ENCODE measurements at regions not wholly inside any gene's neighbourhood (a gene's known extent, or its start where the extent isn't known, plus 50 kb on each side); places are given as distances from the start of the nearest gene placed in this dataset.
"Not testable (repeated sequence)": the region's sequence is repeated elsewhere in the genome, so short reads cannot be mapped to it uniquely, and the experiment has no call there.

- in situ Hi-C loops (cut with HindIII; ENCODE audit: low pct_unique_long_range_greater_than_20kb, low sequenced_read_pairs): no loop called here
- peak; percentile 60 for DNase-seq (ENCODE audit: low read depth, low spot score)
These were observed 65.2 kb upstream of the LOC128125822 start for GRCh38 chr6:63507096-63507495.

GRCh38 chr6:63509652-63510352 lies 62.5 kb upstream of the LOC128125822 start:
- DNase-seq (ENCODE audit: low read depth, low spot score): peak; percentile 67
- in situ Hi-C loops (cut with HindIII; ENCODE audit: low pct_unique_long_range_greater_than_20kb, low sequenced_read_pairs): no loop called here

GRCh38 chr6:63510353-63510686 lies 62.0 kb upstream of the LOC128125822 start:
- in situ Hi-C loops (cut with HindIII; ENCODE audit: low pct_unique_long_range_greater_than_20kb, low sequenced_read_pairs): no loop called here
- DNase-seq (ENCODE audit: low read depth, low spot score): no peak

- in situ Hi-C loops (cut with HindIII; ENCODE audit: low pct_unique_long_range_greater_than_20kb, low sequenced_read_pairs): no loop called here
- DNase-seq (ENCODE audit: low read depth, low spot score): no peak
These were observed 61.4 kb upstream of the LOC128125822 start for GRCh38 chr6:63510849-63511248.

GRCh38 chr6:63514488-63515173 lies 57.6 kb upstream of the LOC128125822 start:
- in situ Hi-C loops (cut with HindIII; ENCODE audit: low pct_unique_long_range_greater_than_20kb, low sequenced_read_pairs): no loop called here
- no peak for DNase-seq (ENCODE audit: low read depth, low spot score)

- DNase-seq (ENCODE audit: low read depth, low spot score); in situ Hi-C loops (cut with HindIII; ENCODE audit: low pct_unique_long_range_greater_than_20kb, low sequenced_read_pairs): not testable (repeated sequence)
These were observed 57.1 kb upstream of the LOC128125822 start for GRCh38 chr6:63515227-63515626.

- in situ Hi-C loops (cut with HindIII; ENCODE audit: low pct_unique_long_range_greater_than_20kb, low sequenced_read_pairs): no loop called here
- peak; percentile 89 for DNase-seq (ENCODE audit: low read depth, low spot score)
These were observed 55.9 kb upstream of the LOC128125822 start for GRCh38 chr6:63516186-63516944.

- in situ Hi-C loops (cut with HindIII; ENCODE audit: low pct_unique_long_range_greater_than_20kb, low sequenced_read_pairs): no loop called here
- no peak for DNase-seq (ENCODE audit: low read depth, low spot score)
These were observed 55.1 kb upstream of the LOC128125822 start for GRCh38 chr6:63517221-63517620.

- in situ Hi-C loops (cut with HindIII; ENCODE audit: low pct_unique_long_range_greater_than_20kb, low sequenced_read_pairs): no loop called here
- DNase-seq (ENCODE audit: low read depth, low spot score): no peak
These were observed 50.6 kb upstream of the LOC128125822 start for GRCh38 chr6:63521475-63522210.
